HUES48 (cell line): ENCODE measurements at regions not wholly inside any gene's neighbourhood (a gene's known extent, or its start where the extent isn't known, plus 50 kb on each side); places are given as distances from the start of the nearest gene placed in this dataset.

ENCODE experiments used
- H3K27ac ChIP-seq: one replicate; pipeline ENCODE4 v1.7.0; 2013; ENCODE audit warnings: low read depth, low read length, inconsistent platforms
- H3K27me3 ChIP-seq: 2 replicates; pipeline ENCODE4 v1.6.1; 2013; ENCODE audit warnings: mild to moderate bottlenecking, low read length; ENCODE audit not compliant: control insufficient read depth, insufficient read depth
- H3K36me3 ChIP-seq: 2 replicates; pipeline ENCODE4 v1.6.1; 2013; ENCODE audit warnings: low read length; ENCODE audit not compliant: control insufficient read depth, insufficient read depth
- H3K4me1 ChIP-seq: 2 replicates; pipeline ENCODE4 v1.6.1; 2013; ENCODE audit warnings: mild to moderate bottlenecking, low read length; ENCODE audit not compliant: control insufficient read depth, insufficient read depth
- H3K4me3 ChIP-seq: 2 replicates; pipeline ENCODE4 v1.5.1; 2013; ENCODE audit warnings: mild to moderate bottlenecking, low read depth, low read length
- H3K9ac ChIP-seq: 2 replicates; pipeline ENCODE4 v1.6.1; 2013; ENCODE audit warnings: mild to moderate bottlenecking, low read depth, low read length, moderate library complexity
- H3K9me3 ChIP-seq: 2 replicates; pipeline ENCODE4 v1.6.1; 2013; ENCODE audit warnings: low read length; ENCODE audit not compliant: control insufficient read depth, insufficient read depth

- no peaks in the 10 kb centered on the region for H3K27me3 ChIP-seq
- no peaks in the 10 kb centered on the region for H3K36me3 ChIP-seq
- no peaks in the 10 kb centered on the region for H3K9me3 ChIP-seq
- no peak overlapping the region for H3K9ac ChIP-seq
- H3K4me1 ChIP-seq, result no peaks in the 10 kb centered on the region
- no peak overlapping the region for H3K27ac ChIP-seq
- no peak overlapping the region for H3K4me3 ChIP-seq
Measured at GRCh38 chr6:105622226-105622625, 219.3 kb upstream of the PREP start.

- Histone ChIP-seq H3K4me3 (no peak overlapping the region), H3K9me3 (no peaks in the 10 kb centered on the region), H3K4me1 (no peaks in the 10 kb centered on the region), H3K27ac (no peak overlapping the region), H3K9ac (no peak overlapping the region), H3K36me3 (no peaks in the 10 kb centered on the region), H3K27me3 (no peaks in the 10 kb centered on the region)
Measured at GRCh38 chr6:105621564-105622175, 218.8 kb upstream of the PREP start.

GRCh38 chr6:105620878-105621277 is 218.0 kb upstream of the PREP start:
- Histone ChIP-seq H3K27me3 (no peaks in the 10 kb centered on the region), H3K36me3 (no peaks in the 10 kb centered on the region), H3K4me1 (no peaks in the 10 kb centered on the region), H3K27ac (no peak overlapping the region), H3K9me3 (no peaks in the 10 kb centered on the region), H3K9ac (no peak overlapping the region), H3K4me3 (no peak overlapping the region)

- H3K27ac ChIP-seq, result no peak overlapping the region
- H3K9ac ChIP-seq, result no peak overlapping the region
- no peaks in the 10 kb centered on the region for H3K4me1 ChIP-seq
- no peaks in the 10 kb centered on the region for H3K9me3 ChIP-seq
- no peak overlapping the region for H3K4me3 ChIP-seq
- no peaks in the 10 kb centered on the region for H3K27me3 ChIP-seq
- H3K36me3 ChIP-seq, result no peaks in the 10 kb centered on the region
Measured at GRCh38 chr6:105619971-105620741, 217.3 kb upstream of the PREP start.

GRCh38 chr6:105618247-105618646 is 215.4 kb upstream of the PREP start:
- H3K9me3 ChIP-seq, result no peaks in the 10 kb centered on the region
- no peaks in the 10 kb centered on the region for H3K36me3 ChIP-seq
- no peaks in the 10 kb centered on the region for H3K4me1 ChIP-seq
- no peaks in the 10 kb centered on the region for H3K27me3 ChIP-seq
- H3K27ac ChIP-seq, result no peak overlapping the region
- H3K4me3 ChIP-seq, result no peak overlapping the region
- H3K9ac ChIP-seq, result no peak overlapping the region

- Histone ChIP-seq H3K4me1 (no peaks in the 10 kb centered on the region), H3K27ac (no peak overlapping the region), H3K9me3 (no peaks in the 10 kb centered on the region), H3K9ac (no peak overlapping the region), H3K36me3 (no peaks in the 10 kb centered on the region), H3K4me3 (no peak overlapping the region), H3K27me3 (no peaks in the 10 kb centered on the region)
Measured at GRCh38 chr6:105616521-105616920, 213.6 kb upstream of the PREP start.

- H3K27ac ChIP-seq, result no peak overlapping the region
- H3K36me3 ChIP-seq, result no peaks in the 10 kb centered on the region
Measured at GRCh38 chr6:105611606-105612005, 208.7 kb upstream of the PREP start.

GRCh38 chr6:105609375-105609991 is 206.6 kb upstream of the PREP start:
- no peak overlapping the region for H3K27ac ChIP-seq
- no peak overlapping the region for H3K4me3 ChIP-seq
- no peak overlapping the region for H3K9ac ChIP-seq
- no peaks in the 10 kb centered on the region for H3K4me1 ChIP-seq
- no peaks in the 10 kb centered on the region for H3K36me3 ChIP-seq
- H3K9me3 ChIP-seq, result no peaks in the 10 kb centered on the region
- no peaks in the 10 kb centered on the region for H3K27me3 ChIP-seq

More at GRCh38 chr6:105611606-105612005, 208.7 kb upstream of the PREP start:
- Histone ChIP-seq H3K9ac (no peak overlapping the region), H3K4me1 (no peaks in the 10 kb centered on the region), H3K27me3 (no peaks in the 10 kb centered on the region), H3K9me3 (no peaks in the 10 kb centered on the region), H3K4me3 (no peak overlapping the region)

GRCh38 chr6:105608711-105609374 is 206.0 kb upstream of the PREP start:
- Histone ChIP-seq H3K4me1 (no peaks in the 10 kb centered on the region), H3K27me3 (no peaks in the 10 kb centered on the region), H3K9me3 (no peaks in the 10 kb centered on the region), H3K27ac (no peak overlapping the region), H3K4me3 (no peak overlapping the region), H3K36me3 (no peaks in the 10 kb centered on the region), H3K9ac (no peak overlapping the region)

GRCh38 chr6:105607636-105608621 is 205.0 kb upstream of the PREP start:
- Histone ChIP-seq H3K27me3 (no peaks in the 10 kb centered on the region), H3K27ac (no peak overlapping the region), H3K4me3 (no peak overlapping the region), H3K4me1 (no peaks in the 10 kb centered on the region), H3K9ac (no peak overlapping the region), H3K36me3 (no peaks in the 10 kb centered on the region), H3K9me3 (no peaks in the 10 kb centered on the region)
